VCaP (cell line): ENCODE measurements at regions not wholly inside any gene's neighbourhood (a gene's known extent, or its start where the extent isn't known, plus 50 kb on each side); places are given as distances from the start of the nearest gene placed in this dataset.

Experiments used
- H3K27ac ChIP-seq: fragments of 450-650 bp; 2 replicates; pipeline ENCODE4 v1.5.1; 2017
- TF ChIP-seq, protein P1 (sequence below): fragments of 450-650 bp; conservative IDR thresholded peaks from 2 replicates; pipeline ENCODE4 v1.5.1; 2017; ENCODE audit warnings: mild to moderate bottlenecking, moderate library complexity

DNA sequence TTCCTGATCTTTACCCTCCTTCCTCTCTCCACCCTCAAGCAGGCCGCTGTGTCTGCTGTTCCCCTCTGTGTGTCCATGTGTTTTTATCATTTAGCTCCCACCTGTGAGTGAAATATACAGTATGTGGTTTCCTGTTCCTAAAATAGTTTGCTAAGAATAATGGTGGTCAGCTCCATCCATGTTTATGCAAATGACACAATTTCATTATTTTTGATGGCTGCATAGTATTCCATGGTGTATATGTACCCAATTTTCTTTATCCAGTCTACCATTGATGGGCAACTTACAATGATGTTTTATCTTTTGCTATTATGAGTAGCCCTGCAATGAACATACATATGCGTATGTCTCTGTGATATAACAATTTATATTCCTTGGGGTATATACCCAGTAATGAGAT is 133.4 kb upstream of the RGS18 start:
- H3K27ac ChIP-seq, result no peak overlapping the region
- TF ChIP-seq, protein P1, sequence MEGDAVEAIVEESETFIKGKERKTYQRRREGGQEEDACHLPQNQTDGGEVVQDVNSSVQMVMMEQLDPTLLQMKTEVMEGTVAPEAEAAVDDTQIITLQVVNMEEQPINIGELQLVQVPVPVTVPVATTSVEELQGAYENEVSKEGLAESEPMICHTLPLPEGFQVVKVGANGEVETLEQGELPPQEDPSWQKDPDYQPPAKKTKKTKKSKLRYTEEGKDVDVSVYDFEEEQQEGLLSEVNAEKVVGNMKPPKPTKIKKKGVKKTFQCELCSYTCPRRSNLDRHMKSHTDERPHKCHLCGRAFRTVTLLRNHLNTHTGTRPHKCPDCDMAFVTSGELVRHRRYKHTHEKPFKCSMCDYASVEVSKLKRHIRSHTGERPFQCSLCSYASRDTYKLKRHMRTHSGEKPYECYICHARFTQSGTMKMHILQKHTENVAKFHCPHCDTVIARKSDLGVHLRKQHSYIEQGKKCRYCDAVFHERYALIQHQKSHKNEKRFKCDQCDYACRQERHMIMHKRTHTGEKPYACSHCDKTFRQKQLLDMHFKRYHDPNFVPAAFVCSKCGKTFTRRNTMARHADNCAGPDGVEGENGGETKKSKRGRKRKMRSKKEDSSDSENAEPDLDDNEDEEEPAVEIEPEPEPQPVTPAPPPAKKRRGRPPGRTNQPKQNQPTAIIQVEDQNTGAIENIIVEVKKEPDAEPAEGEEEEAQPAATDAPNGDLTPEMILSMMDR, result no peak

DNA sequence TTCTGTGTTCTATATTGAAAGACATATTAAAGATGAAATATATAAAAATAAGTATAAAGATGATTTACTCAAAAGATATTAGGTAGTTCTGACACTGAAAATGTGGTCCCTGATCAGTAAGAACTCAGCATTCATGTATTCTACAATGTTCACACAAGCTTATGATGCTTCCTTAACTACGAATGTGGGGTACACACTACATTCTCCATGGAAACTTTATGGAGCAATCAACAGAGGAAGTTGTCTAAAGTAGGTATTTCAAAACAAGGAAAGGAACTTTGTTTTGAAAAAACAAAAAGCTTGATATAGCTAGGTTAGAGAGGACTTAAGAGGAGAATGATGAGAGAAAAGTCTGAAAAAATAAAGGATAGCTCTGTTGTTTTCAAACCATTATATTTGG is 119.7 kb upstream of the RGS18 start:
- H3K27ac ChIP-seq, result no peak overlapping the region
- TF ChIP-seq, protein P1, result no peak

DNA sequence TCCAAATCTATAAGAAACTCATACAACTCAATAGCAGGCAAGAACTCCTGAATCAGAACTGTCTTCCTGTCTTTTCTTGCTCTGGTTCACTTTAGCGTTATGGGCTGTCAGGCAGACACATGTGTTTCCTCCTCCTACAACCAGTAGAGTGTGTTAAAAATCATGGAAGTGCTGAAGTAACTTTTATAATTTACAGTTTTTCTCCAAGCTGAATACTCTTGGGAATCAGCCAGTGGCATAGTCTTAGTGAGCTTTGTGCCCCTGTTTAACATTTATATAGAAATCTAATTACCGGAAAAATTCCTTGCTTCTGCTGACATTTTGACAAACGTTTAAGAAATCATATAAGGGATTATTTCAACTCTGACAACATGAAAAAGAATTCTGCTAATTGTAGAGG is 113.1 kb upstream of the RGS18 start:
- TF ChIP-seq, protein P1, result no peak
- H3K27ac ChIP-seq, result no peak overlapping the region

DNA sequence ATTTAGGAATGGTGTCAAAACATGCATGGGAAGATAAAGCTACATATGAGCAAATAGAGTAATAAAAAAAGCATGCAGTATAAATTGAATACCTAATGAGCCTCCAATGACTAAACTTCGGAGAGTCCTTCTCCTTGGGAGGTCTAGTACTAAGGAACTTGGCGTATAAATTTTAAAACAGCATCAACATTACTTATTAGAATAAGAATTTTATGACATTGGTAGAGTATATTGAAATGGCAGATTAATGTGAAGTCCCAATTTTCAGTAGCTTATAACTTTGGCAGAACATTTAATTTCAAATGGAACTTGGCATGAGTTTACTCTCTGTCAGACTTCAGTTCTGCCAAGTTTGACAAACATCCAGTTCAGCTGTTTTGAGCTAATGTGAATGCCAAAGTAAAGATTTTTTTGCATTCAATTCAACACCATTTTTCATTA is 104.7 kb upstream of the RGS18 start:
- H3K27ac ChIP-seq, result no peak overlapping the region
- TF ChIP-seq, protein P1, result no peak

DNA sequence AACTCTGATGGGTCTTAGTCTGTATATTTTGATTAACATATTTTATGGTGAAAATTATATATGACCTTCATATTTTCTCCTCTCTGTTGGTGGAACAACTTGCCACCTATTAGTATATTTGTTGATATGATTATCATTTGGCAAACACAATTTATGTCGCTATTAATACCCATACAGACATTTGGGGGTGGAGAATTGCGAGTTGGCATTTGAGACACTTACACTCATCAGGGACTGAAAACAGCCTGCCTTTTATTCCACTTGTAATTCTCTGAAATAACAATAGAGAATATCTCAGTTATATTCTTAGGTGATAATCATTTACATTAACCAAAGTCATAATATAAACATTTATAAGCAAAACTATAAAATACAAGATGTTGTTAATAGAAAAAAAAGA is 100.5 kb upstream of the RGS18 start:
- TF ChIP-seq, protein P1, result no peak
- H3K27ac ChIP-seq, result no peak overlapping the region

DNA sequence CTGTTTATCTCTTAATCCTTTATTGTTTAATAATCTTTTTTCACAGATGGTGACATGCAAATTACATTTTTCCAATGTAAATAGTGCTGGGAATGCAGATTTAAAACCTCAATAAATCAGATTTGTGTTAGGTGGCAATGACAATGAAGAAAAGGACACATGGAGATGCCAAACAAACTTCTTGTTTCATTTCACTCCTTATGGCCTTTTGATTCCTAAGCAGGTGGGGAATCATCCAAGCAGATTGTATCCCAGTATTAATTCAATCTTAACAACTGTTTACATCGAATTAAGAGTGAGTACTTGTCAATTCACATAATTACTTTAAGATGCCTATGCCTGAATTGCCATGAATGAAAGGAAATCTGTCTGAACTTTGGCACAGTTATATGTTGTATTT is 98.9 kb upstream of the RGS18 start:
- no peak overlapping the region for H3K27ac ChIP-seq
- TF ChIP-seq, protein P1, result no peak

DNA sequence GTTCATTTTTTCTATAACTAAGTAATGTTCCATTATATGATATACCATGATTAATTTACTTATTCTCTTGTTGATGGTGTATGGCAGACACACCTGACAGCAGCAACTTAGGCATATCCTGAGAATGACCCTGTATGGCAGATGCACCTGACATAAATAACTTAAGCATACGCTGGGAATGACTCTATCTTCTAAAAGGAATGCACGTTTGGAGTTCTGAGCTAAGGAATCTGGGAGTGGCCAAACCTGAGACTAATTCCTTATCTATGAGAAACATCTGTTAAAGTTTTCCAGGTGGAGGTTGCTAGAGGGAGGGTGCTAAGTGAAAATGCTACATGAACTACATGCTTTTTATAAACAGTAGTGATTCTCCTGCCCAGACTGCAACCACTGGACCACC is 96.7 kb upstream of the RGS18 start:
- TF ChIP-seq, protein P1, result no peak
- no peak overlapping the region for H3K27ac ChIP-seq

DNA sequence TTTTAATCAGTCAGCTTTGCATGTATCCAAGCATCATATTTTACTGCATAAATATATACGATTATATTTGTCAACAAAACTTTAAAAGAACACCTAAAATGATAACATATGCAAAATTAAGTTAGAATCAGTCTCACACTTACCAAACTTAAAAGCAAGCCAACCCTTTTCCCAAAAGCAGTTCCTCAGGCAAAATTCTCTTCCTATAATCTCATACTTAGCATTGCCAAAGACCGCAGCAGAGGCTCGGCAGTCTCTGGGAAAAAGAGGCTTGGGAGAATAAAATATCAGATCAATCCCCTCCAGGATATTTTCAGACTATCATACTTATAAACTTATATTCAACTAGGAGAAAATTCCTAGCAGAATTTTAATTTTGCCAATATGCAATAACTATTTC is 93.2 kb upstream of the RGS18 start:
- H3K27ac ChIP-seq, result no peak overlapping the region
- TF ChIP-seq, protein P1, result no peak
